Type B pancreatic cell (in vitro differentiated cells): ENCODE measurements at regions not wholly inside any gene's neighbourhood (a gene's known extent, or its start where the extent isn't known, plus 50 kb on each side); places are given as distances from the start of the nearest gene placed in this dataset.

Source experiments
- DNase-seq: peaks from one replicate; pipeline ENCODE4 v3.0.0; 2021; ENCODE audit warnings: mixed read lengths; ENCODE audit not compliant: unreplicated experiment; ENCODE audit errors: extremely low spot score
- H3K27ac Mint-ChIP-seq: 2 replicates; pipeline ENCODE4 v1.8.0; 2021; ENCODE audit warnings: mild to moderate bottlenecking, mixed read lengths
- H3K27me3 Mint-ChIP-seq: 2 replicates; pipeline ENCODE4 v1.8.0; 2021; ENCODE audit warnings: mixed read lengths
- H3K36me3 Mint-ChIP-seq: 2 replicates; pipeline ENCODE4 v1.8.0; 2021; ENCODE audit warnings: mixed read lengths
- H3K4me1 Mint-ChIP-seq: one replicate; pipeline ENCODE4 v1.8.0; 2021; ENCODE audit warnings: mixed read lengths; ENCODE audit not compliant: unreplicated experiment
- H3K4me3 Mint-ChIP-seq: 2 replicates; pipeline ENCODE4 v1.8.0; 2021; ENCODE audit warnings: mild to moderate bottlenecking, mixed read lengths
- H3K9me3 Mint-ChIP-seq: 2 replicates; pipeline ENCODE4 v1.8.0; 2021; ENCODE audit warnings: mixed read lengths
- TF ChIP-seq, protein P1 (sequence below): fragments of 200-600 bp; sonication (generic); conservative IDR thresholded peaks from 2 replicates; pipeline ENCODE4 v1.5.0; 2021; ENCODE audit warnings: antibody characterized with exemption, mild to moderate bottlenecking

DNA sequence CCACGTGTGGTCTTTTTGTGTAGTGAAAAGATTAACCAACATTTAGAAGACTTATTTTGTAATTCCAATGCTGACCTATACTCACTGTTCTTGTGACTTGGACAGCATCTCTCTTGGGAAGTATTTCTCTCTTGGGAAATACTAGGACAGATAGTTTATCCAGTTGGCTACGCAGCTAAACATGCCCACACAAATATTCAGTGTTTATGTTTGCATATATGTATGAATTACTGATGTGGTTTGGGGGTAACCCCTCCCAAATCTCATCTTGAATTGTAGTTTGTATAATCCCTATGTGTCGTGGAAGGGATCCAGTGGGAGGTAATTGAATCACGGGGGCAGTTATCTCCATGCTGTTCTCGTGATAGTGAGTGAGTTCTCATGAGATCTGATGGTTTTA lies 2062.3 kb upstream of the CELF4 start:
- Mint-ChIP-seq H3K9me3 (no peaks in the 10 kb centered on the region), H3K4me1 (peaks cover 6% of the 10 kb centered on the region), H3K27ac (no peak overlapping the region), H3K36me3 (peaks cover 6% of the 10 kb centered on the region), H3K27me3 (no peaks in the 10 kb centered on the region), H3K4me3 (no peak overlapping the region)
- TF ChIP-seq, protein P1, sequence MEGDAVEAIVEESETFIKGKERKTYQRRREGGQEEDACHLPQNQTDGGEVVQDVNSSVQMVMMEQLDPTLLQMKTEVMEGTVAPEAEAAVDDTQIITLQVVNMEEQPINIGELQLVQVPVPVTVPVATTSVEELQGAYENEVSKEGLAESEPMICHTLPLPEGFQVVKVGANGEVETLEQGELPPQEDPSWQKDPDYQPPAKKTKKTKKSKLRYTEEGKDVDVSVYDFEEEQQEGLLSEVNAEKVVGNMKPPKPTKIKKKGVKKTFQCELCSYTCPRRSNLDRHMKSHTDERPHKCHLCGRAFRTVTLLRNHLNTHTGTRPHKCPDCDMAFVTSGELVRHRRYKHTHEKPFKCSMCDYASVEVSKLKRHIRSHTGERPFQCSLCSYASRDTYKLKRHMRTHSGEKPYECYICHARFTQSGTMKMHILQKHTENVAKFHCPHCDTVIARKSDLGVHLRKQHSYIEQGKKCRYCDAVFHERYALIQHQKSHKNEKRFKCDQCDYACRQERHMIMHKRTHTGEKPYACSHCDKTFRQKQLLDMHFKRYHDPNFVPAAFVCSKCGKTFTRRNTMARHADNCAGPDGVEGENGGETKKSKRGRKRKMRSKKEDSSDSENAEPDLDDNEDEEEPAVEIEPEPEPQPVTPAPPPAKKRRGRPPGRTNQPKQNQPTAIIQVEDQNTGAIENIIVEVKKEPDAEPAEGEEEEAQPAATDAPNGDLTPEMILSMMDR = no peak
- DNase-seq = no peak

DNA sequence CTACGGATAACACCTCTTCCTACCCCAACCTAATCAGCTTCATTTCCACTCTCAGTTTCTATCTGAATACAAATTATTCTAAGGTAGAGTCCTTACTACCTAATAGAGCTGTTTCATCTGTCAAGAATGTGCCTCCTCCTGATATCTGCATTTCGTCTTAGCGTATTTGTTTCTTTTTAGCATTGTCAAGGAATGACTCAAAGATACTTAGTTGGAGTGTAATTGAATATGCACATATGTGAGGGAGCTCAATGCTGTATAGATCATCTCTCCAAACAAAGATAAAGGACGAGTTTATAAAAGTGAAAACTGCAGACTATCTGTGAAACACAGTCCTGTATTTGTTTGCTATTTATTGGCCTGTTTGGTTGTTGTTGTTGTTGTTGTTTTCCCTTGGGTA lies 2059.4 kb upstream of the CELF4 start:
- peaks cover 11% of the 10 kb centered on the region for H3K4me1 Mint-ChIP-seq
- no peak overlapping the region for H3K27ac Mint-ChIP-seq

DNA sequence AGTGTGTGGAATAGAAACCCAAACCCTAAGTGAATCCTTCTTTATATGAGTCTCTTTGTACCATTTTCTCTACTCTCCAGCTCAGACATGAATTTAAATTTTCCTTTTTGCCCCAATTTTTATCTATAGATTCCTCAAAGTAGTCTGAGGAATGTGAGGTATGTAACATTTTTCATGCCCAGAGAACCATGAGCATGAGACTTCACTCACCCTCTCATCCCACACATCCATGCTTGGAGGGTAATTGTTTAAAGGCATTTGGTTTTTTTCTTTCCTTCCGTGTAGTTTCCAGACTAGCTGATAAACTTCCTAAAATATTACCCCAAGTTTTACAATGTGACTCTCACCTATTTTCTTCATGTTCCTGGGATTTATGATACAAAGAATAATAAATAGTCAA lies 2056.8 kb upstream of the CELF4 start:
- Mint-ChIP-seq H3K27ac (no peak overlapping the region), H3K9me3 (peaks cover 4% of the 10 kb centered on the region), H3K4me3 (no peak overlapping the region), H3K36me3 (peaks cover 4% of the 10 kb centered on the region), H3K4me1 (peaks cover 11% of the 10 kb centered on the region), H3K27me3 (no peaks in the 10 kb centered on the region)
- TF ChIP-seq, protein P1 = no peak
- DNase-seq = no peak

More for the DNA sequence above, 2059.4 kb upstream of the CELF4 start:
- Mint-ChIP-seq H3K27me3 (no peaks in the 10 kb centered on the region), H3K36me3 (no peaks in the 10 kb centered on the region), H3K9me3 (no peaks in the 10 kb centered on the region), H3K4me3 (no peak overlapping the region)
- TF ChIP-seq, protein P1 = no peak
- no peak for DNase-seq

DNA sequence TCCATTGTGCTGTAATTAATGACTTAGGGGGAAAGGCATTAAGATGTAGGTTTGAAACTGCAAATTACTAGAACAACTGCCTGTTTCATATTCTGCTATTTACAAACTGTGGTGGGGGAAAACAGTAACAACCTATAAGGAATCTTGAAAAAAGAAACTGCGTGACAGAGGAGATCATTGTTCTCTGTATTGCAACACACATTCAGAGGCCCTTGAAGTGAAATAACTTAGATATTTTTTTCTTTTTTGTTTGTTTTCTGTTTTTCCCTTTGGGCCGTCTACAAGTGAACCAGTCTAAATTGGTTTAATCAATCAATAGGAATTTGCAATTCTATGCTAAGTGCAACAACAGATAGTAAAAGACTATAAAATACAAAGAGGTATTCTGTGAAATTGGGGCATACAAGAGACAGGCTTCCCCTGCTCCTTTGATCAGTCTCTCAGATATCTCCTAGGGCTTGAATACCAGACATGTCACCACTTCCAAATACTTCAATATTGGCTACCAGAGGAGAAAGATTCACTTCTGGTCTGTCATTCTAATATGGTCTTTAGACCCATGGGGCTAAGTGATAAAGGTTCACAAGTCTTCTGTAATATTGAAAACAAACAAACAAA lies 2055.1 kb upstream of the CELF4 start:
- TF ChIP-seq, protein P1 = no peak
- Mint-ChIP-seq H3K27me3 (no peaks in the 10 kb centered on the region), H3K36me3 (peaks cover 4% of the 10 kb centered on the region), H3K9me3 (peaks cover 4% of the 10 kb centered on the region), H3K27ac (no peak overlapping the region), H3K4me1 (peaks cover 11% of the 10 kb centered on the region), H3K4me3 (no peak overlapping the region)
- DNase-seq = no peak

DNA sequence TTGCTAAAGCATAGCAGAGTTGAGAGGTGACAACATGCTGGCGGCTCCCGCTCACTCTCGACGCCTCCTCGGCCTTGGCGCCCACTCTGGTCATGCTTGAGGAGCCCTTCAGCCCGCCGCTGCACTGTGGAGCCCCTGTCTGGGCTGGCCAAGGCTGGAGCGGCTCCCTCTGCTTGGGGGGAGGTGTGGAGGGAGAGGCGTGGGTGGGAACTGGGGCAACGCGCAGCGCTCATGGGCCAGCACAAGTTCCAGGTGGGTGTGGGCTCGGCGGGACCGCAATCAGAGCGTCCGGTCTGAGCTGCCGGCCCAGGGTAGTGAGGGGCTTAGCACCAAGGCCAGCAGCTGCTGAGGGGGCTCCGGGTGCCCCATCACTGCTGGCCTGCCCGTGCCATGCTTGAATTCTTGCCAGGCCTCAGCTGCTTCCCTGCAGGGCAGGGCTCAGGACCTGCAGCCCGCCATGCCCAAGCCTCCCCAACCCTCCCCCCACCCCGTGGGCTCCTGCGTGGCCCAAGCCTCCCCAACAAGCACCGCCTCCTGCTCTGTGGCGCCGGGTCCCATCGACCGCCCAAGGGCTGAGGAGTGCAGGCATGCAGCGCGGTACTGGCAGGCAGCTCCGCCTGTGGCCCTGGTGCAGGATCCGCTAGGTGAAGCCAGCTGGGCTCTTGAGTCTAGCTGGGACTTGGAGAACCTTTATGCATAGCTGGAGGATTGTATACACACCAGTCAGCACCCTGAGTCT lies 2052.8 kb upstream of the CELF4 start:
- DNase-seq = no peak
- peaks cover 4% of the 10 kb centered on the region for H3K9me3 Mint-ChIP-seq

More for the DNA sequence above, 2052.8 kb upstream of the CELF4 start:
- H3K4me1 Mint-ChIP-seq = peaks cover 12% of the 10 kb centered on the region
- H3K27ac Mint-ChIP-seq = no peak overlapping the region
- no peak overlapping the region for H3K4me3 Mint-ChIP-seq
- TF ChIP-seq, protein P1 = no peak
- peaks cover 4% of the 10 kb centered on the region for H3K36me3 Mint-ChIP-seq
- H3K27me3 Mint-ChIP-seq = no peaks in the 10 kb centered on the region
